ENCODE measurements at regions not wholly inside any gene's neighbourhood (a gene's known extent, or its start where the extent isn't known, plus 50 kb on each side); places are given as distances from the start of the nearest gene placed in this dataset.

DNA sequence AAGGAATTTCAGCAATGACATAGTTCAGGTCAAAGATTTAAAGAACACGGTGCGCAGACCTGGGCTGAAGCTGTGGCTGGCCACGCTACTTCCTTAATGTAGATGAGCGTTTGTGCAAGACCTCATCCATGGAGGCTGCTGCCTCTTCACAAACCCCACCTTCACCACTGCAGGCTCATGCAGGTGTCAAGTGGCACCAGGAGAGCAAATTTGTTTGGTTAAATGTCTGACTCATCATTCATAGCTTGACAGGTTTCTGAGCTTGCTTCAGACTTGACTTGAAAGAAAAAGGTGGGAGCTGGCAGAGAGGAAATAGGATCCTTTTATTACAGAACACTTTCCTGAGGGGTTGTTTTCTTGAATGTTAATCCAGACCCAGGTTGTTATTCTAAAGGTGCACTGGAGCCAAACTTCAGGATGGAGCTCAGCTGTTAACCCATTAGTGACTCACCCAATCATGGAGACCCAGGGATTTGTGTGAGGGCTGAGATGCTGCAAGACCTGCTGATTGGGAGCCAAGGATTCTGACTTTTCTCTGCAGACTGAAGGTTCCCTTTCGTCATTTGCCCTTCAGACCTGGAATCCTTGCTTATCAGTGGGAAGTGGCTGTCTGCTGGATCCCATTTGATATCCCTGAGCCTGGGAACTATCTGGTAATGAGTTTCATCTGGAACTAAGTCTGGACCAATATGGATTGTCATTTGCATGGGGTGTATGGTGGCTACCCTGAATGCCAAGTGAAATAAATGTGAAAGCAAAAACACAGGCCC is 315.3 kb downstream of the PTTG2 start:
- DNase-seq (ENCODE audit: low spot score) (no peak), ATAC-seq (ENCODE audit: low read depth) (peak; percentile 94)
- H3K36me3 ChIP-seq (ENCODE audit: low read depth), result no peaks in the 10 kb centered on the region
- no peaks in the 10 kb centered on the region for H3K27me3 ChIP-seq (ENCODE audit: insufficient read depth, poor library complexity, severe bottlenecking)
- H3K27ac ChIP-seq (ENCODE audit: poor library complexity, severe bottlenecking), result peak overlapping the region; percentile 40
- H3K4me1 ChIP-seq (ENCODE audit: insufficient read depth, poor library complexity, severe bottlenecking), result peaks cover 11% of the 10 kb centered on the region
- H3K9me3 ChIP-seq (ENCODE audit: severe bottlenecking), result no peaks in the 10 kb centered on the region
- no peak for TF ChIP-seq CTCF (IDR thresholded peaks at IDR 0.05; ENCODE audit: poor library complexity, severe bottlenecking)
- H3K4me3 ChIP-seq (ENCODE audit: severe bottlenecking), result no peak overlapping the region

- DNase-seq (ENCODE audit: low spot score) (no peak), ATAC-seq (ENCODE audit: low read depth) (no peak)
- no peak for TF ChIP-seq CTCF (IDR thresholded peaks at IDR 0.05; ENCODE audit: poor library complexity, severe bottlenecking)
- H3K27ac ChIP-seq (ENCODE audit: poor library complexity, severe bottlenecking), result no peak overlapping the region
- H3K27me3 ChIP-seq (ENCODE audit: insufficient read depth, poor library complexity, severe bottlenecking), result no peaks in the 10 kb centered on the region
- no peak overlapping the region for H3K4me3 ChIP-seq (ENCODE audit: severe bottlenecking)
- H3K36me3 ChIP-seq (ENCODE audit: low read depth), result no peaks in the 10 kb centered on the region
- H3K4me1 ChIP-seq (ENCODE audit: insufficient read depth, poor library complexity, severe bottlenecking), result peaks cover 16% of the 10 kb centered on the region
- H3K9me3 ChIP-seq (ENCODE audit: severe bottlenecking), result no peaks in the 10 kb centered on the region
Measured at GRCh38 chr4:38278255-38278654, 318.1 kb downstream of the PTTG2 start.

- no peak overlapping the region for H3K4me3 ChIP-seq (ENCODE audit: severe bottlenecking)
- H3K27me3 ChIP-seq (ENCODE audit: insufficient read depth, poor library complexity, severe bottlenecking), result no peaks in the 10 kb centered on the region
- no peaks in the 10 kb centered on the region for H3K9me3 ChIP-seq (ENCODE audit: severe bottlenecking)
- H3K27ac ChIP-seq (ENCODE audit: poor library complexity, severe bottlenecking), result no peak overlapping the region
- DNase-seq (ENCODE audit: low spot score), result no peak
- no peak for TF ChIP-seq CTCF (IDR thresholded peaks at IDR 0.05; ENCODE audit: poor library complexity, severe bottlenecking)
- peaks cover 16% of the 10 kb centered on the region for H3K4me1 ChIP-seq (ENCODE audit: insufficient read depth, poor library complexity, severe bottlenecking)
- H3K36me3 ChIP-seq (ENCODE audit: low read depth), result no peaks in the 10 kb centered on the region
- ATAC-seq (ENCODE audit: low read depth), result no peak
Measured at GRCh38 chr4:38279077-38279476, 318.9 kb downstream of the PTTG2 start.

- DNase-seq (ENCODE audit: low spot score), result no peak
- Histone ChIP-seq H3K9me3 (ENCODE audit: severe bottlenecking) (no peaks in the 10 kb centered on the region), H3K27me3 (ENCODE audit: insufficient read depth, poor library complexity, severe bottlenecking) (no peaks in the 10 kb centered on the region), H3K27ac (ENCODE audit: poor library complexity, severe bottlenecking) (no peak overlapping the region), H3K4me1 (ENCODE audit: insufficient read depth, poor library complexity, severe bottlenecking) (peaks cover 16% of the 10 kb centered on the region), H3K36me3 (ENCODE audit: low read depth) (no peaks in the 10 kb centered on the region), H3K4me3 (ENCODE audit: severe bottlenecking) (no peak overlapping the region)
- no peak for TF ChIP-seq CTCF (IDR thresholded peaks at IDR 0.05; ENCODE audit: poor library complexity, severe bottlenecking)
- ATAC-seq (ENCODE audit: low read depth), result no peak
Measured at GRCh38 chr4:38279650-38280322, 319.6 kb downstream of the PTTG2 start.

DNA sequence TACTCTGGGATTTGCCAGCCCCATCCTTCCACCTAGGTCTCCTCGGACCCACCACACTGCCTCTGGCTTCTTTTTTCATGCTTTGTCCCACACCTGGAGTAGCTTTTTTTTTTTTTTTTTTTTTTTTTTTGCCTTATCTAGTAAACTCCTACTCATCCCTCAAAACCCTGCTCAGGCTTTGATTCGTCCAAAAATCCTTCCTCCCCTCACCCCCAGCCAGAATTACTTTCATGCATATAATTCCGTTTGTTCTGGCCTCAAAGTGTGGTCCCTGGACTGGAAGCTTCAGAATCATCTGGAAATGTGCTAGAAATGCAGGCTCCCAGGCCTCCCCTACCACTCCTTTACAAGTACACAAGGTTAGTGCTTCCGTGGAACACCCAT is 320.1 kb downstream of the PTTG2 start:
- no peak for TF ChIP-seq CTCF (IDR thresholded peaks at IDR 0.05; ENCODE audit: poor library complexity, severe bottlenecking)
- Histone ChIP-seq H3K27me3 (ENCODE audit: insufficient read depth, poor library complexity, severe bottlenecking) (no peaks in the 10 kb centered on the region), H3K36me3 (ENCODE audit: low read depth) (no peaks in the 10 kb centered on the region), H3K9me3 (ENCODE audit: severe bottlenecking) (no peaks in the 10 kb centered on the region), H3K27ac (ENCODE audit: poor library complexity, severe bottlenecking) (no peak overlapping the region), H3K4me1 (ENCODE audit: insufficient read depth, poor library complexity, severe bottlenecking) (peaks cover 12% of the 10 kb centered on the region), H3K4me3 (ENCODE audit: severe bottlenecking) (no peak overlapping the region)
- no peak for DNase-seq (ENCODE audit: low spot score)
- no peak for ATAC-seq (ENCODE audit: low read depth)

Measured in RWPE2 (cell line).